BLaER1 treated with 17β-estradiol and CSF1 and Interleukin-3, amounts not matched to agents 10 nM and 100 nM (cell line): ENCODE measurements at regions not wholly inside any gene's neighbourhood (a gene's known extent, or its start where the extent isn't known, plus 50 kb on each side); places are given as distances from the start of the nearest gene placed in this dataset.

Experiments used
- H3K27ac ChIP-seq, 11 experiments: shearing (Covaris generic); formaldehyde crosslinking; 2 replicates each; pipeline ENCODE4 v1.8.1; 2022
- H3K27me3 ChIP-seq, 11 experiments: shearing (Covaris generic); formaldehyde crosslinking; 2 replicates each; pipeline ENCODE4 v1.8.1; 2022
- H3K36me3 ChIP-seq, 11 experiments: shearing (Covaris generic); formaldehyde crosslinking; 2 replicates each; pipeline ENCODE4 v1.8.1; 2022
- H3K4me1 ChIP-seq, 10 experiments: shearing (Covaris generic); formaldehyde crosslinking; 2 replicates each; pipeline ENCODE4 v1.8.1; 2022
- H3K4me2 ChIP-seq, 11 experiments: shearing (Covaris generic); formaldehyde crosslinking; 2 replicates each; pipeline ENCODE4 v1.8.1; 2022
- H3K4me3 ChIP-seq, 10 experiments: shearing (Covaris generic); formaldehyde crosslinking; 2 replicates each; pipeline ENCODE4 v1.8.1; 2022
- H3K9ac ChIP-seq, 11 experiments: shearing (Covaris generic); formaldehyde crosslinking; 2 replicates each; pipeline ENCODE4 v1.8.1; 2022
- H3K9me3 ChIP-seq, 11 experiments: shearing (Covaris generic); formaldehyde crosslinking; replicated peaks in 1 of 11; 2 replicates each; pipeline ENCODE4 v1.8.1; 2022
- H4K20me1 ChIP-seq, 11 experiments: shearing (Covaris generic); formaldehyde crosslinking; 2 replicates each; pipeline ENCODE4 v1.8.1; 2022
- Cebpa-rat ChIP-seq, 11 experiments: shearing (Covaris generic); IDR thresholded peaks; 2 replicates each; pipeline ENCODE4 v1.8.1; 2022

DNA sequence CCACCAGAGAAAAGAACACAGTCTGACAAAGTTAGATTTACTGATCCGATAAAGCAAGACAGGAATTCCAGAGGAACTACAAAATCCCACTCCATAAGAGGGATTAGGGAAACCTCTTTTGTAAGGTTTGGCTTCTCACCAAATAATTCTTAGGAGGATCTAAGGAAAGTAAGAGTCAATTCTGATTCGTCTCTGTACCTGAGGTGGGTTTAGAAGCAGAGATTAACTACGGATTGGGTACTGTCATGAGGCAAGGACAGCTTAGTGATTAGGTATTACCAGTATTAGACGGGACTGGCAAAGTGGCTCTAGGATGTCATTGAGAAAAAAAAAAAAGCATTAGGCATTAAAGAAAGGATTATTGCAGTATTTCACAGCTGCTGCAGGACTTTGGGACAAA lies 371.7 kb upstream of the BRINP3 start:
- Histone ChIP-seq H3K27ac (no peak overlapping the region), H4K20me1 (no peaks in the 10 kb centered on the region)
- no peak for TF ChIP-seq Cebpa-rat (IDR thresholded peaks at IDR 0.05)

DNA sequence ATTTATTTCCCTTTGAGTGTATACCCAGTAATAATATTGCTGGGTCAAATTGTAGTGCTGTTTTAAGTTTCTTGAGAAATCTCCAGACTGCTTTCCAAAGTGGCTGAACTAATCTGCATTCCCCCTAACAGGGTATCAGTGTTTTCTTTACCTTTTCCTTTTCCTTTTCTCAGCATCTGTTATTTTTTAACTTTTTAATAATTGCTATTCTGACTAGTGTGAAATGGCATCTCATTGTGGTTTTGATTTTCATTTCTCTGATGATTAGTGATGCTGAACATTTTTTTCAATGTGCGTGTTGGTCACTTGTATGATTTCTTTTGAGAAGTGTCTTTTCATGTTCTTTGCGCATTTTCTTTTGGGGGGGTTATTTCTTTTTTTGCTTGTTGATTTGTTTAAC lies 374.9 kb upstream of the BRINP3 start:
- H3K4me1 ChIP-seq = peaks cover 0 to 3% (median 0%) of the 10 kb centered on the region in 10 experiments; a peak in 6 of 20 replicates
- no peaks in the 10 kb centered on the region for H3K27me3 ChIP-seq
- no peak overlapping the region for H3K4me3 ChIP-seq
- no peaks in the 10 kb centered on the region for H4K20me1 ChIP-seq
- no peak for TF ChIP-seq Cebpa-rat (IDR thresholded peaks at IDR 0.05)
- H3K9me3 ChIP-seq = no peaks in the 10 kb centered on the region
- H3K9ac ChIP-seq = no peak overlapping the region
- H3K36me3 ChIP-seq = no peaks in the 10 kb centered on the region
- H3K4me2 ChIP-seq = no peak overlapping the region
- H3K27ac ChIP-seq = no peak overlapping the region

More for the DNA sequence above, 371.7 kb upstream of the BRINP3 start:
- H3K4me2 ChIP-seq = no peak overlapping the region
- H3K27me3 ChIP-seq = no peaks in the 10 kb centered on the region
- H3K9me3 ChIP-seq = peaks cover 0 to 5% (median 0%) of the 10 kb centered on the region in 11 experiments; a peak in 2 of 22 replicates
- peaks cover 0 to 15% (median 8%) of the 10 kb centered on the region in 10 experiments; a peak in 11 of 20 replicates for H3K4me1 ChIP-seq
- H3K36me3 ChIP-seq = no peaks in the 10 kb centered on the region
- no peak overlapping the region for H3K4me3 ChIP-seq
- no peak overlapping the region for H3K9ac ChIP-seq

DNA sequence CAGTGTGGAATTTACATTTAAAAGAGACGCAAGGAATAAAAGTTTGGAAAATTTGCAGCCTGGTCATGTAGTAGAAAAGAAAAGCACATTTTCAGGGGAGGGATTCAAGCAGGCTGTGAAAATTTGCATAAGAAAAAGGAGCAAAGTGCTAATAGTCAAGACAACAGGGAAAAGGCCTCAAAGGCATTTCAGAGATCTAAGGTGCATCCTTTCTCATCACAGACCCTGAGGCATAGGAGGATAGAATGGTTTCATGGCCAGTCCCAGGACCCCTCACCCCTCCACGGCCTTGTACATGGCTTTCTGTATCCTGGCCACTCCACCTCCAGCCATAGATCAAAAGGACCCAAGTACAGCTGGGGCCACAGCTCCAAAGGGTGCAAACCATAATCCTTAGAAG lies 380.5 kb upstream of the BRINP3 start:
- no peaks in the 10 kb centered on the region for H3K36me3 ChIP-seq
- TF ChIP-seq Cebpa-rat (IDR thresholded peaks at IDR 0.05) = no peak

DNA sequence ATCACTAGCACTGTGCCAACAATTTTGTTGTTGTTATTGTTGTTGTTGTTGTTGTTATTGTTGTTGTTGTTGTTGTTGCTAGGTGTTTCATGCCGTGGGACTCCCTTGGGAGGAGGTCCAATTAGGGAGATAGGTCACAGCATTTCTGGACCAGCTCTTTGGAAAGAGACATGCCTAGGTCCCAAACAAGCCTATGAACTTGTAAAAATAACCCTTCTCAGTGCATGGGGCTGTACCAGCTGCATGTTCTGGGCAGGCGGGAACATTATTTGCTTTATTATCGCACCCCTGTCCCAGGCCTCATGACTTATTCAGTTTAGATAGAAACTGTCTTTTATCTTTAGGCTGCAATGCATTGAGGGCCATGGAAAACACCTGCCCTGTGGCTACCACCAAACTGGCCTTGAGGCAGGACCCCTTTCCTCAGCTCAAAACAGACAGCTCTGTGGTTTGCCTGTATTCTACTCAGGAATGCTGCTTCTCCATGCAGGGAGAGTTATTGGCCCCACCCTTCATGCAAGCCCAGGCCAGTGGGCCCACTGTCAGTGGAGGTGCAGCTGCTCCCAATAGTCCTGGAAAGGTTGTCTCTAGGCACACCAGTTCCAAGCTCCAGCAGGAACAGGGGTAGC lies 386.5 kb upstream of the BRINP3 start:
- Histone ChIP-seq H3K27ac (no peak overlapping the region), H3K4me1 (no peaks in the 10 kb centered on the region), H3K4me3 (no peak overlapping the region), H3K4me2 (no peak overlapping the region), H4K20me1 (no peaks in the 10 kb centered on the region), H3K9ac (no peak overlapping the region), H3K36me3 (no peaks in the 10 kb centered on the region), H3K27me3 (no peaks in the 10 kb centered on the region), H3K9me3 (no peaks in the 10 kb centered on the region)
- TF ChIP-seq Cebpa-rat (IDR thresholded peaks at IDR 0.05) = no peak

More for the DNA sequence above, 380.5 kb upstream of the BRINP3 start:
- Histone ChIP-seq H3K9me3 (no peaks in the 10 kb centered on the region), H4K20me1 (no peaks in the 10 kb centered on the region), H3K4me1 (no peaks in the 10 kb centered on the region), H3K9ac (no peak overlapping the region), H3K27ac (no peak overlapping the region), H3K4me3 (no peak overlapping the region), H3K4me2 (no peak overlapping the region), H3K27me3 (no peaks in the 10 kb centered on the region)

DNA sequence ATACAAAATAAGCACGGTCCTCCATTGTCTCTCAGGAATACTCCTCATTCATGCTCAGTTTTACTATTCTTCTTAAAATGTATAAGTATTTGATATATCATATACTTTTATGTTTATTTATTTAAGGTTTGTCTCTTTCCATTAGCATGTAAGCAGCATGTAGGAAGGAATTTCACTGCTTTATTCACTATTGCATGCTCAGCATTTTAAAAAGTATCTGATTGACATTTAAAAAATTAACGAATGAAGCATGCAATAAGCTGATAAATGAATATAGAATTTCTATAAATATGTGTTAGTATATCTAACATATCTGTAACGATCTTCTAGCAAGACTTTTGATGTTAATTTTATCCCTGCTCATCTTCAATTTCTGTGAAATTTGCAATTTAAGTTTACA lies 402.7 kb upstream of the BRINP3 start:
- H3K27me3 ChIP-seq = no peaks in the 10 kb centered on the region
- no peak overlapping the region for H3K4me3 ChIP-seq
- H4K20me1 ChIP-seq = no peaks in the 10 kb centered on the region
- no peak for TF ChIP-seq Cebpa-rat (IDR thresholded peaks at IDR 0.05)
- no peaks in the 10 kb centered on the region for H3K36me3 ChIP-seq
- H3K4me1 ChIP-seq = no peaks in the 10 kb centered on the region
- H3K9ac ChIP-seq = no peak overlapping the region
- H3K27ac ChIP-seq = no peak overlapping the region
- H3K9me3 ChIP-seq = no peaks in the 10 kb centered on the region
- no peak overlapping the region for H3K4me2 ChIP-seq

DNA sequence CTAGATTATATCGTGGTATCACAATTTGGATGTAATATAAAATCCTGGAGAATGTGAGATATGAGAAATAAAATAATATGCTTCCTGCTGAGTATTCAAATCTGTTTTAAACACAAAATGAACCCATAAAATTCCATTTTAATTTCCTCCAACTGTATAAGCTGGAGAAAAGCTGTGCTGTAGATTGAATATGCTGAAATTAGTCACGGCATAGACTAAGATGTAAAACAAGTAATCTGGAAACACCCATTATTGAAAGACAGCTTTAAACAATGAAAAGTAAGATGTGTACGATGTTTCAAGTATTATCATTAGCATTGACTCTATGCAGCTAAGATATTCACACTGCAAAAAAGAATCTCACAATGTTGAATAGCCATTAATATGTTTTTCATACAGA lies 403.4 kb upstream of the BRINP3 start:
- no peaks in the 10 kb centered on the region for H3K4me1 ChIP-seq
- no peaks in the 10 kb centered on the region for H3K36me3 ChIP-seq
- H4K20me1 ChIP-seq = no peaks in the 10 kb centered on the region
- H3K4me2 ChIP-seq = no peak overlapping the region
- no peak for TF ChIP-seq Cebpa-rat (IDR thresholded peaks at IDR 0.05)
- no peaks in the 10 kb centered on the region for H3K9me3 ChIP-seq
- H3K27ac ChIP-seq = no peak overlapping the region
- H3K27me3 ChIP-seq = no peaks in the 10 kb centered on the region
- no peak overlapping the region for H3K9ac ChIP-seq
- no peak overlapping the region for H3K4me3 ChIP-seq

DNA sequence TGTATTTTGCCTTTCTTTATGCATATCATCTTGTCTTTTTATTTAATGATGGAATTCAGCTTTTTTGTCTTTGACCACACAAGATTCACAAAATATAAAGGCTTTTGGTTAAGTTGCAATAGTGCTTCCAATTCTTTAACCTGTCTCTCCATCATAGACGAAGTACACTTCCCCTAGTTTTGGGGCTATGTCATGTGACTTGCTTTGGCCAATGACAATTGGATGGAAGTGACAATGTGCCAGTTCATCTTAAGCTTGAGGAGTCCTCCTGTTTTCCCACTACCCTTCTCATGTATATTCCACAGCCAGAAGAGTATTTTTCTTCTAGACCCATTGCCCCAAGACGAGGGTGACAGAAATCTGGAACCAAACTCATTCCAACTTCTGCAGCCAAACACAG lies 419.6 kb upstream of the BRINP3 start:
- no peak overlapping the region for H3K27ac ChIP-seq
- no peaks in the 10 kb centered on the region for H3K36me3 ChIP-seq
- H3K27me3 ChIP-seq = no peaks in the 10 kb centered on the region
- H3K4me1 ChIP-seq = no peaks in the 10 kb centered on the region
- no peaks in the 10 kb centered on the region for H4K20me1 ChIP-seq
- H3K4me2 ChIP-seq = no peak overlapping the region
- TF ChIP-seq Cebpa-rat (IDR thresholded peaks at IDR 0.05) = no peak
- H3K9me3 ChIP-seq = no peaks in the 10 kb centered on the region
- H3K9ac ChIP-seq = no peak overlapping the region
- H3K4me3 ChIP-seq = no peak overlapping the region

DNA sequence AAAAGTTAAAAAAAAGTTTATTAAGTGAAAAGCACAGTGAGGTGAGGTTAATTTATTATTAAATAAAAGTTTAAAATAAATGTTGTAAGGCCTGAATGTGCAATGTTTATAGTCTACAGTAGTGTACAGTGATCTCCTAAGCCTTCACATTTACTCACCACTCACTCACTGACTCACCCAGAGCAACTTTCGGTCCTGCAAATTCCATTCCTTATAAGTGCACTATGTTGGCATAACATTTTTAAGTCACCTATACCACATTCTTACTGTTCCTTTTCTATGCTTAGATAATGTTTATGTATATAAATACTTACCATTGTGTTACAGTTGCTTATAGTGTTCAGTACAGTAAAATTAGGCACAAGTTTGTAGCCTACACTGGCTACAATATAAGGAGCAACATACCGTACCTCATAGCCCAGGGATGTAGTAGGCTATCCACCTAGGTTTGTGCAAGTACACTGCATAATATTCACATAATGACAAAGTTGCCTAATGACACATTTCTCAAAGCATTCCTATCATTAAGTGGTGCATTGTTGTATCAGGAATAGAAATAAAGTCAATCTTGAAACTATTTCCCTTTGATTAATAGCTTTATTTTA lies 426.5 kb upstream of the BRINP3 start:
- no peak for TF ChIP-seq Cebpa-rat (IDR thresholded peaks at IDR 0.05)
- Histone ChIP-seq H3K27me3 (no peaks in the 10 kb centered on the region), H3K4me3 (no peak overlapping the region)

DNA sequence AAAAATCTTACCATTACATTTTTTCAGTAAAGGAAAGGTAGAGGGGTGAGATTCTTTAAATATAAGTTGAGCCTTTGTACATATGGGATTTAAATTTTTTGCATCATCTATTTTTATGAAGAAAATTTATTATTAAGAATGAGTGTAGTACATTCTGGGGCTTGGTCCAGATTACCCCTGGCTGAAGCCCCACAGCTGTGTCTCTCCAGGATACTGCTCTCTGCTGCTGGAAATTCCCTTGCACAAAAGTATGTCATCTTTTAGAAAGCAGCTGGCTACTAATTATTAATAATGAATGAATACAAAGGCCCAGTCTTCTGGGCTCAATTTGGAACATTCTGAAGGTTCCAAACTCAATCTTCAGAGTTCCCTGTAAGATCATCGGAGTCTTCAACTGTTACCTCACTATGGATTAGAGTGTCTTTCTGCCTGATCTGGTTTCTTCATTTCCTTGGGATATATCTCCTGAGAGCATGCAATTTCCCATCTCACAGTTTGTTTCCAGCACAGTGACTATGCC lies 428.6 kb upstream of the BRINP3 start:
- no peak for TF ChIP-seq Cebpa-rat (IDR thresholded peaks at IDR 0.05)
- Histone ChIP-seq H3K4me1 (no peaks in the 10 kb centered on the region), H3K4me2 (no peak overlapping the region), H3K36me3 (no peaks in the 10 kb centered on the region), H3K4me3 (no peak overlapping the region), H3K27me3 (no peaks in the 10 kb centered on the region), H3K9me3 (no peaks in the 10 kb centered on the region), H4K20me1 (no peaks in the 10 kb centered on the region), H3K27ac (no peak overlapping the region), H3K9ac (no peak overlapping the region)

More for the DNA sequence above, 426.5 kb upstream of the BRINP3 start:
- no peak overlapping the region for H3K27ac ChIP-seq
- H3K9me3 ChIP-seq = no peaks in the 10 kb centered on the region
- H3K9ac ChIP-seq = no peak overlapping the region
- no peaks in the 10 kb centered on the region for H4K20me1 ChIP-seq
- no peaks in the 10 kb centered on the region for H3K4me1 ChIP-seq
- no peak overlapping the region for H3K4me2 ChIP-seq
- no peaks in the 10 kb centered on the region for H3K36me3 ChIP-seq

DNA sequence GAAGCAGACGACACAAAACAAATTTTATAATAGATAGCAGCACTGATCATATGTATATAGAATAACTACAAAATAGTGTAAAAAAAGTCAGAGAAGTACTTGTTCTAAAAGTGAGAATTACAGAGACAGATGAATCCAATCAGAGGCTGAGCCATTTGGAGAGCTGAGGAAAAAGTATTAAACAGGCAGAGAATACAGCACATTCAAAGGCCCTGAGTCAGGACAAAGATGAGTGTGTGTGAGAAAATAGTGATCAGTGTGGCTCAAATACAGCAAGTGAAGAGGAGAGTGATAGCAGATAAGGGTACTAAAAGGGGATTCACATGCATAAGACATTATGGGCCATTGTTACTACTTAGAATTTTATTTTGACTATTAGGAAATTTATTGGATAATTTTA lies 430.6 kb upstream of the BRINP3 start:
- no peak overlapping the region for H3K27ac ChIP-seq
- no peaks in the 10 kb centered on the region for H3K36me3 ChIP-seq
- H4K20me1 ChIP-seq = no peaks in the 10 kb centered on the region
- H3K4me1 ChIP-seq = no peaks in the 10 kb centered on the region
- no peak overlapping the region for H3K4me3 ChIP-seq
- TF ChIP-seq Cebpa-rat (IDR thresholded peaks at IDR 0.05) = no peak
- H3K9me3 ChIP-seq = 0 out of 22 replicates have a peak, but pooled peaks cover 0 to 3% (median 0%) of the 10 kb centered on the region in 11 experiments
- H3K9ac ChIP-seq = no peak overlapping the region
- H3K4me2 ChIP-seq = no peak overlapping the region
- no peaks in the 10 kb centered on the region for H3K27me3 ChIP-seq
